ENCODE measurements at regions not wholly inside any gene's neighbourhood (a gene's known extent, or its start where the extent isn't known, plus 50 kb on each side); places are given as distances from the start of the nearest gene placed in this dataset.

- H3K27ac ChIP-seq, result no peak overlapping the region
- DNase-seq (ENCODE audit: low read depth, low spot score), result no peak
Observed at GRCh38 chr7:84583331-84583730, 388.7 kb upstream of the SEMA3A start.

DNA sequence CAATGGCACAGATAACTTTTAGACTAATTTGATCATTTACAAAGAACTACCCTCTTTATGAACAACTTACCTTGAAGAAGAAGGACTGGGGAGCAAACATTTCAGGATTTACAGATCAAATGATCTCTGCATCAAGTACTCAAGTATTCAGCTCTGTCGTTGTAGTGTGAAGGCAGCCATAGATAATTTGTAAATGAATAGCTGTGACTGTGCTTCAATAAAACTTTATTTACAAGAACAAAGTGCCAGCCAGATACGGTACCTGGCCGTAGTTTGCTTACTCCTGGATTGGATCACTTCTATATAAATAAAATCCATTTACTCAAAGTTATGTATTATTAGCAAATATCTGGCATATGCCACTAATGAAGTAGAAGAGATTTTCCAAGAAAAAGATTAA, 388.2 kb upstream of the SEMA3A start:
- no peak for DNase-seq (ENCODE audit: low read depth, low spot score)
- no peak overlapping the region for H3K27ac ChIP-seq

DNA sequence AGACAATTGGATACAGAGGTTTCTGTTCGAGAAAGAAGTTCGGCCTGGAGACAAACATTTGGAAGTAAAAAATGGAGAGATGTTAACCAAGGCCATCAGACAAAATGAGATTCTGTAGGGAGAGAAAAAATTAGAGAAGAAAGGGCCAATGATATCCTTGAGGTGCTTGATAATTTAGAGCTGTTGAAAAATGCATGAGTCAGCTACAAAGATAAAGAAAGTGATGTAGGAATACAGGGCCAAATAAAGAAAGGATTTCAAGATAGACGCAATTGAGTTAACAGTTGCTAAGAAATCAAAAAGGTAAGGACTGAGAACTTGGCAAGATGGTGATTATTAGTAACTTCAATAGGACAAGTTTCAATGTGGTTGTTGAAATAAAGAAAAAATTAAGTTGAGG, 384.2 kb upstream of the SEMA3A start:
- H3K27ac ChIP-seq, result no peak overlapping the region
- no peak for DNase-seq (ENCODE audit: low read depth, low spot score)

- H3K27ac ChIP-seq, result no peak overlapping the region
- no peak for DNase-seq (ENCODE audit: low read depth, low spot score)
Observed at GRCh38 chr7:84568781-84569180, 374.2 kb upstream of the SEMA3A start.

DNA sequence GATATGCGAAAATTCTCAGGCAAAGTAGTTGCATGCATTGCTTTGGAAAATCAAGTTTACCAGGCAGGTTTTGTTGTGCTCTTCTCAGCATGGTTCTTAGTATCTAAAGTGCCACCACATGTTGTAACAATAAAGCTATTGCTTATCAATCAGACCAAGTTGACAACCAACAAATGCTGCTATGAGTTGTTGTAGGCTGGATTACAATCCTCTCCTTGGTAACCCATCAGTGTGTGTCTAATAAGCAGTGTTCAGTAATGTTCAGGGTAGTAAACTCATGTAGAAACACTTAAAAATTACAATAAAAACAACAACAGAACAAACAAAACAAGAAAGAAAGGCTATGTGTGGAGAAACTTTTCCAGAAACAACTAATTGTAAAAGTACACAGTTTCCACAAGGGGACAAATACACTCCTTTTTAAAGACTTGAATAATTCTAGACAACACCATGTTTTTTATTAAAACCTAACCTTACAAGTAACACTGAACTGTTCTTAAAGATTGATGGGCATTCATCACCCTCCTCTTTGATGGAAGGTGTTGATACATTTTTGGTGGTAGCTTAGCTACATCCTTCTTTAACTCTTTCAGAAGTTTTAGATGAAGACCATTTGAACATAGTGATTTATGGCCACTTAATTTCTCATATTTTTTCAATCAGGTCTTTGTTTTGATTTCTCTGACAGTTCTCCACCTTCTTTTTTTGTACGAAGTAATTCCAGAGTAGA, 370.9 kb upstream of the SEMA3A start:
- no peak for DNase-seq (ENCODE audit: low read depth, low spot score)

DNA sequence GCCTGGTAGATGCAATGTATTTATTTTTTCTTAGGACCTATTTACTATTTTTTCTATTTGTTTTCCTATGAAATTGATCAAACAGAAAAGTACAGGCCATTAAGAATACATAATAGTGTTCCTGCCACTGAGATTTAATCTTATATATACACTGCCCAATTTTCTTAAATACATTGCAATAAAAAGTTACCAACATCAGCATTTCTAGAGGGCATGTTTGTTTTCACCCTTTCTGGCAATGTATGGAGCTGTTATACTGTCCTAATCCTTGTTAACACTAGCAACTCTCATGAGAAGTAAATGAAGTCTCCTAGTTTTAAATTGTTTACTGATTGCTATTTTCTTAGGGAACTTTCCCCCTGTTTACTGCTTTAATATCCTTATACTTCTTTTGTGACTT, 359.1 kb upstream of the SEMA3A start:
- DNase-seq (ENCODE audit: low read depth, low spot score), result no peak
- no peak overlapping the region for H3K27ac ChIP-seq

More for the DNA sequence above, 370.9 kb upstream of the SEMA3A start:
- no peak overlapping the region for H3K27ac ChIP-seq

GRCh38 chr7:84549409-84549808, 354.8 kb upstream of the SEMA3A start:
- no peak overlapping the region for H3K27ac ChIP-seq
- DNase-seq (ENCODE audit: low read depth, low spot score), result no peak

DNA sequence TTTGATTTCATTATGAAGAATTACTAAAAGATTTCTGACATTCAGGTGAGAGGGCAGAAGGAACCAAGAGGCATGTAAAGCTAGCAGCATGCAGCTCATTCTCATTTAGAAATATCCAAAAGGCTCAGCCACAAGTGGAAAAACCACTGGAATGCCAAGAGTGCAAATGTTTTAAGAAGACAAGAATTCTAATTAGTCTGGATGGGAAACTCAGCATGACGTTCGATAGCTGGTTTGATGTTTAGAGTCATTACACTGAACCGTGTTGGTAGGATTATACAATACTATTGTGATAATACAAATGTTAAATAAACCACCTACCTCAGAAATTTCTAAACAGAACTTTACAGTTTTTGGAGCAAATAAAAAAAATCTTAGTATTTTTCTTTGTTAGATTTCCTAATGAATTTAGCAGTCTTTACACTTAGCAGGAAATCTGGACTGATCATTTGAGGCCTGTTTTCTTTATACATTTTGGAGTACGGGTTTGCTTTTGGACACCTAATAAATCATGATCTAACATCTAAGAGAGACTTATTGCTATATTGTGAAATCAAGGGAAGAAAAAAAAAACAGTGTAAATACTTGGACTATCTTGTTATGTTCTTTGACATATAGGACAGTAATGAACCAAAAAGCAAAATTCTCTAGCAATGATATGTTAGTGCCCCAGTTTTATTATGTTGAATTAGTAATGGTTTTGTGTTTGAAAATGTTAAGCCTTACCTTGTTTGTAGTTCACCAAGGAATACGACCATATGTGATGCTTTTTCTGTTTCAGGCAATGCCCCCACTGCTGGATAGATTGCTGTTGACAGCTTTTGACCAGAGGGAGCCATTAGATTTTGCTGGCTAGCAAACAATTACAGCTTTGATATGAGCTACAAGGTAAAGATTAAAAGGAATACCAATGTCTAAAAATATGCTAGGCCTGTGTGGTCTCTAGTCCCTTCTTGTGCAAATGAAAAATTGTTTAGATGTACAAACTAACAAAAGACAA, 354.1 kb upstream of the SEMA3A start:
- no peak overlapping the region for H3K27ac ChIP-seq
- DNase-seq (ENCODE audit: low read depth, low spot score), result no peak

DNA sequence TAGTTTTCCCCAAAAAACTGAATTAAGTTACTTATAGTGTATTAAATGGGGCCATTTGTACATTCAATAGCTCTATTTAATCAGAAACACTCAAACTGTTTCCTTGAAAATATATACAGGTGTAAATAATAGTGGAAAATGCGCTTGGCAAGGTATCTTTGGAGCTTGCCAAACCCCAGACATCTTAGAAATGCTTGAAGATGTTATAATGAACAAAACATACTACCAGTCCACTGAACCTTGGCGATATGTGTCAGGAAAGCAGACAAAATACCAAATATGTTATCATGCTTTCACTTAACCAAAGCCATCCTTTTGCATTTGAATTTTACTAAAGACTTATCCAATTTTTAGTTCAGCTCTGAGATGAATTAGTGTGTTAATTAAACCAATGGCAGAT, 352.7 kb upstream of the SEMA3A start:
- no peak overlapping the region for H3K27ac ChIP-seq
- no peak for DNase-seq (ENCODE audit: low read depth, low spot score)

DNA sequence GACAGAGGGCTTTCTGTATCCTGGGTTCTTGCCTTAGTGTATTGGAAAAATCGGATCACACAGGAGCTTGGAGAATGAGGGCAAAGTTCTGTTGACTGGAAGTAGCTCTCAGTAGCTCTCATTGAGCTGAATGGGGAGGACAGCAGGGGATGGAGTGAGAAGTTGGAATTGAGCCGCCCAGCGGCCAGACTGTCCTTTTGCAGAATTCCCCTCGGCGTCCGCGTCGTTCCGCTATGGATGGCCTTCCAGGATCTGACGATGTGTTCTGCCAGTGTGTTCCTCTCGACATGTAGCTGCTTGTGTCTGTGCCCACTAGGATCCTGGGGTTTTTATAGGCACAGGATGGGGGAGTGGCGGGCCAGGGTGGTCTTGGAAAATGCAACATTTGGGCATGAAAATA, 351.8 kb upstream of the SEMA3A start:
- H3K27ac ChIP-seq, result no peak overlapping the region
- DNase-seq (ENCODE audit: low read depth, low spot score), result no peak

GRCh38 chr7:84538268-84538667, 343.7 kb upstream of the SEMA3A start:
- H3K27ac ChIP-seq, result no peak overlapping the region
- no peak for DNase-seq (ENCODE audit: low read depth, low spot score)

- no peak overlapping the region for H3K27ac ChIP-seq
- DNase-seq (ENCODE audit: low read depth, low spot score), result no peak
Observed at GRCh38 chr7:84536271-84536870, 341.8 kb upstream of the SEMA3A start.

- DNase-seq (ENCODE audit: low read depth, low spot score), result no peak
- no peak overlapping the region for H3K27ac ChIP-seq
Observed at GRCh38 chr7:84535580-84536270, 341.1 kb upstream of the SEMA3A start.

- DNase-seq (ENCODE audit: low read depth, low spot score), result no peak
- H3K27ac ChIP-seq, result no peak overlapping the region
Observed at GRCh38 chr7:84533182-84533581, 338.6 kb upstream of the SEMA3A start.

GRCh38 chr7:84532196-84532595, 337.6 kb upstream of the SEMA3A start:
- DNase-seq (ENCODE audit: low read depth, low spot score), result no peak
- H3K27ac ChIP-seq, result no peak overlapping the region

- DNase-seq (ENCODE audit: low read depth, low spot score), result peak; percentile 33
- peak overlapping the region; percentile 58 for H3K27ac ChIP-seq
Observed at GRCh38 chr7:84529480-84530205, 335.1 kb upstream of the SEMA3A start.

GRCh38 chr7:84528756-84529479, 334.3 kb upstream of the SEMA3A start:
- peak overlapping the region; percentile 58 for H3K27ac ChIP-seq
- DNase-seq (ENCODE audit: low read depth, low spot score), result no peak

DNA sequence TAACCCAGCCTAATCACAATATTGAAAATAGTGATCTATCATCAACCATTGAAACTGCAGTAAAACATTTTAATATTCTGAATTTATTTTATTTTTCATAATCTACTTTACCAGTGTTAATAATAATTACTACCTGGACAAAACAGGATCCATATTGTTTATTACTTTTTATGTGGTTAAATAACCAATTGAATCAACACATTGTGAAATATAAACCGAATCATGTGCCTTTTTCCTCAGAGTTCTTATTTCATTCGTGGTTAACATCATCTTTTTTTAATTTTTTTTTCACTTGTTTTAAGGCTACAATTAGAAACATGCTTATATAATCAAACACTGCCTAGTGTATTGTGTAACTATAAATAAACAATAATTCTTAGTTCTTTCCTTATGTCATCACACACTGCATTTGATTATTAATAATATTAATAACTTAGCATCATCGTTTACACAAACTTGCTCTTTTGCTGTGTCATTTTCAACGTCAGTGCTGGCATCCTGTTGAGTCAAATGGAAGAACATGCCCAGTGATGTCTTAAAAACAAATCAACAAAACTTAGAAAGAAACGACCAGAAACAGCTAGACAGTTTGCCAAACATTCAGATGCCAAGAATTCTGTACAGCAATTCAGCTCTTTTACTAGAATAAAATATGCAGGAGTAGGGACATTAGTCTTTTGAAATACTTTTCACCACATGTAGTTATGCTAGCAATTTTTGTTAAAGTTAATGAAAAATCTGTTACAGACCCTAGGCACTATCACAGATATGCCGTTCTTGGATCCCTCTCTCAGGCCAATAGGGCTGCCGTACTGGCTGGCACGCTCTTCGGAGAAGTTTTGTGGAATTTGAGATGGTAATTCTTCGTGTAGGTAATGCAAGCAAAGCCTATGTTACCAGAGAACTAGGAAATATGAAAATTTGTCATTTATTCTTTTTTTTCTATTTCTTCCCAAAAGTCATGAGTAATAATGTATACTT, 330.4 kb upstream of the SEMA3A start:
- DNase-seq (ENCODE audit: low read depth, low spot score), result peak; percentile 18
- H3K27ac ChIP-seq, result peak overlapping the region; percentile 51
